Astrocyte (in vitro differentiated cells and primary cell): ENCODE measurements at regions not wholly inside any gene's neighbourhood (a gene's known extent, or its start where the extent isn't known, plus 50 kb on each side); places are given as distances from the start of the nearest gene placed in this dataset.

Experiments used
- CTCF ChIP-seq: IDR thresholded peaks from 2 replicates; pipeline ENCODE4 v1.5.1; 2011; ENCODE audit warnings: low read depth, mild to moderate bottlenecking, inconsistent platforms, low read length, moderate library complexity; ENCODE audit not compliant: insufficient read depth
- EZH2 ChIP-seq: IDR thresholded peaks from 2 replicates; pipeline ENCODE4 v1.6.1; 2012; ENCODE audit warnings: mild to moderate bottlenecking, low read length, inconsistent platforms; ENCODE audit not compliant: insufficient read depth

- TF ChIP-seq CTCF (no peak), EZH2 (no peak)
Observed at GRCh38 chr2:234679301-234679740, 182.4 kb upstream of the ARL4C start.
